GM23248 (cell line): ENCODE measurements at regions not wholly inside any gene's neighbourhood (a gene's known extent, or its start where the extent isn't known, plus 50 kb on each side); places are given as distances from the start of the nearest gene placed in this dataset.

ENCODE experiments used
- EZH2 ChIP-seq: fragments of 200-600 bp; sonication (generic); IDR thresholded peaks from 2 replicates; pipeline ENCODE4 v1.6.1; 2018; ENCODE audit warnings: antibody characterized with exemption, mild to moderate bottlenecking; ENCODE audit not compliant: insufficient read depth, poor library complexity, severe bottlenecking
- EZH2phosphoT487 ChIP-seq: fragments of 200-600 bp; sonication (generic); IDR thresholded peaks from 2 replicates; pipeline ENCODE4 v1.6.1; 2018; ENCODE audit warnings: antibody characterized with exemption, moderate library complexity, mild to moderate bottlenecking, low read depth; ENCODE audit not compliant: insufficient read depth

- TF ChIP-seq EZH2, result no peak
- TF ChIP-seq EZH2phosphoT487, result no peak
Measured at GRCh38 chr11:81899156-81899555, 834.5 kb downstream of the FAM181B start.
